Mesenteric fat pad (tissue), 1 donor: ENCODE measurements at regions not wholly inside any gene's neighbourhood (a gene's known extent, or its start where the extent isn't known, plus 50 kb on each side); places are given as distances from the start of the nearest gene placed in this dataset.
"Not testable (repeated sequence)": the region's sequence is repeated elsewhere in the genome, so short reads cannot be mapped to it uniquely, and the experiment has no call there.

Experiments
- DNase-seq: peaks from one replicate; pipeline ENCODE4 v3.0.0-alpha.2; 2020; ENCODE audit warnings: low spot score
- donor health status: DM: yes; HTN: yes; CAD: no.

- no peak for DNase-seq
These were observed 199.7 kb upstream of the MAGI2 start for GRCh38 chr7:79653136-79653631.

GRCh38 chr7:79652619-79653018 is 199.2 kb upstream of the MAGI2 start:
- DNase-seq = no peak

- DNase-seq = no peak
These were observed 194.2 kb upstream of the MAGI2 start for GRCh38 chr7:79647711-79648110.

- no peak for DNase-seq
These were observed 192.8 kb upstream of the MAGI2 start for GRCh38 chr7:79646278-79646677.

- DNase-seq = no peak
These were observed 183.4 kb upstream of the MAGI2 start for GRCh38 chr7:79636849-79637248.

- DNase-seq = not testable (repeated sequence)
These were observed 172.5 kb upstream of the MAGI2 start for GRCh38 chr7:79625921-79626320.

- no peak for DNase-seq
These were observed 170.9 kb upstream of the MAGI2 start for GRCh38 chr7:79624336-79624735.

- DNase-seq = no peak
These were observed 169.3 kb upstream of the MAGI2 start for GRCh38 chr7:79622781-79623180.

GRCh38 chr7:79620291-79620690 is 166.8 kb upstream of the MAGI2 start:
- DNase-seq = no peak

GRCh38 chr7:79619216-79619615 is 165.7 kb upstream of the MAGI2 start:
- no peak for DNase-seq

GRCh38 chr7:79615871-79616640 is 162.6 kb upstream of the MAGI2 start:
- DNase-seq = no peak

- DNase-seq = no peak
These were observed 162.0 kb upstream of the MAGI2 start for GRCh38 chr7:79615466-79615865.

- DNase-seq = no peak
These were observed 159.4 kb upstream of the MAGI2 start for GRCh38 chr7:79612903-79613302.

- no peak for DNase-seq
These were observed 158.6 kb upstream of the MAGI2 start for GRCh38 chr7:79612022-79612421.

- DNase-seq = no peak
These were observed 157.4 kb upstream of the MAGI2 start for GRCh38 chr7:79610748-79611304.

- no peak for DNase-seq
These were observed 156.8 kb upstream of the MAGI2 start for GRCh38 chr7:79610313-79610712.

- no peak for DNase-seq
These were observed 154.5 kb upstream of the MAGI2 start for GRCh38 chr7:79608005-79608404.

GRCh38 chr7:79604841-79605240 is 151.4 kb upstream of the MAGI2 start:
- DNase-seq = no peak

- DNase-seq = no peak
These were observed 144.9 kb upstream of the MAGI2 start for GRCh38 chr7:79598351-79598750.

- not testable (repeated sequence) for DNase-seq
These were observed 141.2 kb upstream of the MAGI2 start for GRCh38 chr7:79594671-79595070.

- no peak for DNase-seq
These were observed 140.4 kb upstream of the MAGI2 start for GRCh38 chr7:79593866-79594301.

- no peak for DNase-seq
These were observed 137.6 kb upstream of the MAGI2 start for GRCh38 chr7:79590916-79591623.
